ENCODE measurements at regions not wholly inside any gene's neighbourhood (a gene's known extent, or its start where the extent isn't known, plus 50 kb on each side); places are given as distances from the start of the nearest gene placed in this dataset.

- H3K9me3 Mint-ChIP-seq (ENCODE audit: low read depth), result no peaks in the 10 kb centered on the region
- DNase-seq (ENCODE audit: low spot score, unreplicated experiment), result no peak
- no peaks in the 10 kb centered on the region for H3K36me3 Mint-ChIP-seq (ENCODE audit: insufficient read depth)
- H3K27me3 Mint-ChIP-seq, result no peaks in the 10 kb centered on the region
- H3K4me3 Mint-ChIP-seq (ENCODE audit: low read depth), result no peak overlapping the region
- H3K27ac Mint-ChIP-seq, result no peak overlapping the region
- no peaks in the 10 kb centered on the region for H3K4me1 Mint-ChIP-seq (ENCODE audit: low read depth)
- TF ChIP-seq CTCF (IDR thresholded peaks at IDR 0.05; ENCODE audit: unreplicated experiment), result no peak
Measured at GRCh38 chr11:81717695-81718094, 1016.0 kb downstream of the FAM181B start.

- no peaks in the 10 kb centered on the region for H3K9me3 Mint-ChIP-seq (ENCODE audit: low read depth)
- no peaks in the 10 kb centered on the region for H3K27me3 Mint-ChIP-seq
- no peaks in the 10 kb centered on the region for H3K4me1 Mint-ChIP-seq (ENCODE audit: low read depth)
- H3K27ac Mint-ChIP-seq, result no peak overlapping the region
- TF ChIP-seq CTCF (IDR thresholded peaks at IDR 0.05; ENCODE audit: unreplicated experiment), result no peak
- DNase-seq (ENCODE audit: low spot score, unreplicated experiment), result no peak
- H3K36me3 Mint-ChIP-seq (ENCODE audit: insufficient read depth), result no peaks in the 10 kb centered on the region
- H3K4me3 Mint-ChIP-seq (ENCODE audit: low read depth), result no peak overlapping the region
Measured at GRCh38 chr11:81707881-81708280, 1025.8 kb downstream of the FAM181B start.

GRCh38 chr11:81705283-81705682, 1028.4 kb downstream of the FAM181B start:
- DNase-seq (ENCODE audit: low spot score, unreplicated experiment), result no peak
- Mint-ChIP-seq H3K27ac (no peak overlapping the region), H3K36me3 (ENCODE audit: insufficient read depth) (no peaks in the 10 kb centered on the region), H3K4me3 (ENCODE audit: low read depth) (no peak overlapping the region), H3K4me1 (ENCODE audit: low read depth) (no peaks in the 10 kb centered on the region), H3K27me3 (no peaks in the 10 kb centered on the region), H3K9me3 (ENCODE audit: low read depth) (peaks cover 6% of the 10 kb centered on the region)
- TF ChIP-seq CTCF (IDR thresholded peaks at IDR 0.05; ENCODE audit: unreplicated experiment), result no peak

- Mint-ChIP-seq H3K27ac (no peak overlapping the region), H3K27me3 (no peaks in the 10 kb centered on the region), H3K4me3 (ENCODE audit: low read depth) (no peak overlapping the region), H3K9me3 (ENCODE audit: low read depth) (peaks cover 23% of the 10 kb centered on the region), H3K4me1 (ENCODE audit: low read depth) (no peaks in the 10 kb centered on the region), H3K36me3 (ENCODE audit: insufficient read depth) (no peaks in the 10 kb centered on the region)
- no peak for DNase-seq (ENCODE audit: low spot score, unreplicated experiment)
- no peak for TF ChIP-seq CTCF (IDR thresholded peaks at IDR 0.05; ENCODE audit: unreplicated experiment)
Measured at GRCh38 chr11:81700076-81700475, 1033.6 kb downstream of the FAM181B start.

- no peak for TF ChIP-seq CTCF (IDR thresholded peaks at IDR 0.05; ENCODE audit: unreplicated experiment)
- no peak overlapping the region for H3K4me3 Mint-ChIP-seq (ENCODE audit: low read depth)
- no peak overlapping the region for H3K27ac Mint-ChIP-seq
- DNase-seq (ENCODE audit: low spot score, unreplicated experiment), result no peak
- no peaks in the 10 kb centered on the region for H3K27me3 Mint-ChIP-seq
- no peaks in the 10 kb centered on the region for H3K36me3 Mint-ChIP-seq (ENCODE audit: insufficient read depth)
- no peaks in the 10 kb centered on the region for H3K4me1 Mint-ChIP-seq (ENCODE audit: low read depth)
- H3K9me3 Mint-ChIP-seq (ENCODE audit: low read depth), result no peaks in the 10 kb centered on the region
Measured at GRCh38 chr11:81687057-81687456, 1046.6 kb downstream of the FAM181B start.

Measured in progenitor cell of endocrine pancreas (in vitro differentiated cells).